Hippocampal formation (tissue), 2 donors: ENCODE measurements at regions not wholly inside any gene's neighbourhood (a gene's known extent, or its start where the extent isn't known, plus 50 kb on each side); places are given as distances from the start of the nearest gene placed in this dataset.

ENCODE experiments used
- DNase-seq, 2 donors: peaks; one replicate each; lab custom pipeline; 2025; lab: John Stamatoyannopoulos, UW

DNA sequence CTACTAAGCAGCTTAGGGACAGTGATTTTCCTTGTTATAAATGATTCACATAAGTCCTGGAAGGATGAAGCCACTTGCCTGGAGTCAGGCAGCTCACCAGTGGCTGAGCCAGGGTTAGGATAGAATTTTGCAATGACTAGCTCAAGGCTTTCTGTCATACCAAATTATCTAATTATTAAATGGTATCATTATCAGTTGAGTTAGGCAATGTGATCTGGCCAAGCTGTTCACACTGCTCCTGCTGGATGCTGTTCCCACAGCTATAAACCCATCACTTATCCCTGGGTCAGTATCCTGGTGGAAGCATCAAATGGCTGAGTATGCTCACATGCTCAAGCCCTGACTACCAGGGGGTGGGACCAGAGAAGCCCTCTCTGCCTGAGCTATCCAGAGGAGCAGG lies 235.2 kb downstream of the MTX2 start:
- DNase-seq, result no peak

DNA sequence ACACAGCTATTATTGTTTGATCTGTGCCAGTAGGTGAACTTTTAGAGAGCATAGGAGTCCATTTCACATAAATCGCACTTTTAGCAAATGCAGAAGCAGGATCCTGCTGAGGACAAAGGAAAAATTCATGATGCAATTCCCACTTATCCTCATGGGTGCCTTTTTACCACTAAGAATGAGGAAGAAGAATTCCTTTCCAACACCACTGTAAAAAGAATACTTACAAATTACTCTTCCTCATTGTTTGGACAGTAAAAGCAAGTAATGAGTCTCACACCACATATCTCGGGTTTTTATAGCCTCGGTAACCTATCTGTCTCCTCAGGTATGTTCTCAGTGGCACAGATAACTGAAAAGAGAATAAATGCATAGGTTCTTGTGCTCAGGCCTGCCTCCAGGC lies 238.5 kb downstream of the MTX2 start:
- no peak for DNase-seq

DNA sequence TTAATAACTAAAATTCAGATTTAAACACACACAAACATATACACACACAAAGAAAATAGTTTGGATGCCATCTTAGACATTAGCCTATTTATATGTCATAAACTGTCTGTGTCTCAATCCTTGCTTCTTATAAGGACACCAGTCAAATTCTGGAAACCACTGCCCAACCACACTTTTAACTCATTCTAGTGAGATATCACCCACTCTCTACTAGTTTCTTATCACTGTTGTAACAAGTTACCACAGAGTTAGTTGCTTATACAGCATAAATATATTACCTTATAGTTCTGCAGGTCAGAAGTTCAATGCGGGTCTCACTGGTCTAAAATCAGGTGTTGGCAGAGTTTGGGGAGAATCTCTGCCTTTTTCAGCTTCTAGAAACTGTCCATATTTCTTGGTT lies 239.1 kb downstream of the MTX2 start:
- DNase-seq, result no peak

DNA sequence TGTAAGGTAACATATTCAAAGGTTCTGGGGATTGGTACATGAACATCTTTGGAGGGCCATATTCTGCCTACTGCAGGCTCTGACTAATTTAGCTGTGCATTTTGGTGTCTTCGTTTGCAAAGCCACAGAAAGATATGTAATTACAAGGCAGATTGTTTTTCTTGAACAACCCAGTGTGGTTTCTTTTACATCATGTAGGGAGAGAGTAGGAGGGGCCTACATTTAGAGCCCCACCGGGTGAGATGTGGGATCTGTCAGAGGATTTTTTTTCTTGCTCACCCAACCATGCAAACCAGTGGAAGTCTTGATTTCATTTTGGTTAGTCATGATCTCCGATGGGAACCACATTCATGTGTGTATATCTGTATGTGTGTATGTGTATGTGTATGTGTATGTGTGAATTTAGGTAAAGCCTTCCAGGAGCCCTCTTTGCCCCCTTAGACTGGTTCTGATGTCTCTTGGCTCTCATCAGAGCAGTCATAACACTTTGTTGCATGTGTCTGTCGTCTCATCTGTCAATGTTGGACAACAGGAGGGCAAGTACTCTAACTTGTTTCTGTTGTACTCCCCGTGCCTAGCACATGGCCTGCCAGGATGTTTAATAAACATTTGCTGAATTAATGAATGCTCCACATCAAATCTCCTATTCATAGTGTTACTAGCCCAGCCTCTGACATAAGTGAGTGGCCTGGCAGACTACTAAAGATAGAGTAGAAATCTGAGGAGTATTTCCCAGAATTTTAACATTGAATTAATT lies 239.9 kb downstream of the MTX2 start:
- DNase-seq, result no peak

DNA sequence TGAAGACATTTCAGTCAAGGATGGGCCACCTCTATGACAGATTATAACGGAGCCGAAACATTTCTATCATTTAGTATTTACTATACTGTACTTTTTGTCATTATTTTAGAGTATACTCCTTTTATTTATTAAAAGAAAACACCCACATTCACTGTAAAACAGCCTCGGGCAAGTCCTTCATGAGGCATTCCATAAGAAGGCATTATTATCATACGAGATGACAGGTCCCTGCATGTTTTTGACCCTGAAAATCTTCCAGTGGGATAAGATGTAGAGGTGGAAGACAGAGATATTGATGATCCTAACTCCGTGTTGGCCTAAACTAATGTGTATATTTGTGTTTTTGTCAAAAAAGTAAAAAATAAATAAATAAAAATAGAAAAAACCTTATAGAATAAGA lies 245.0 kb downstream of the MTX2 start:
- DNase-seq, result no peak

DNA sequence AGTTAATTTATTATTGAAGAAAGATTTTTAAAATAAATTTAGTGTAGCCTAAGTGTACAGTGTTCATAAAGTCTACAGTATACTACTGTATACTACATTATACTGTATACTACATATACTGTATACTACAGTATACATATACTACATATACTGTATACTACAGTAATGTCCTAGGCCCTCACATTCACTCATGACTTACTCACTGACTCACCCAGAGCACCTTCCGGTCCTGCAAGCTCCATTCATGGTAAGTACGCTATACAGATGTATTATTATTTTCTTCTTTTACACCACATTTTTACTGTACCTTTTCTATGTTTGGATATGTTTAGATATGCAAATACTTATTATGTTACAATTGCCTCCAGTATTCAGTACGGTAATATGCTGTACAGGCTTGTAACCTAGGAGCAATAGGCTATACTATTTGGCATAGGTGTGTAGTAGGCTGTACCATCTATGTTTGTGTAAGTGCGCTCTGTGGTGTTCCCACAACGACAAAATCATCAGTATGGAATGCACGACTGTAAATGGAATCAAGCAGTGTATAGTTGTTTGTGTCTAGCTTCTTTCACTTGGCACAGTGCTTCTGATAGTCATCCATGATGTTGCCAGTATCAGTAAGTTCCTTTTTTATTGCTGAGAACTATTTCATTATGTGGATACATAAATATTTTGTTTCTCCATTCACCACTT lies 245.7 kb downstream of the MTX2 start:
- DNase-seq, result no peak

DNA sequence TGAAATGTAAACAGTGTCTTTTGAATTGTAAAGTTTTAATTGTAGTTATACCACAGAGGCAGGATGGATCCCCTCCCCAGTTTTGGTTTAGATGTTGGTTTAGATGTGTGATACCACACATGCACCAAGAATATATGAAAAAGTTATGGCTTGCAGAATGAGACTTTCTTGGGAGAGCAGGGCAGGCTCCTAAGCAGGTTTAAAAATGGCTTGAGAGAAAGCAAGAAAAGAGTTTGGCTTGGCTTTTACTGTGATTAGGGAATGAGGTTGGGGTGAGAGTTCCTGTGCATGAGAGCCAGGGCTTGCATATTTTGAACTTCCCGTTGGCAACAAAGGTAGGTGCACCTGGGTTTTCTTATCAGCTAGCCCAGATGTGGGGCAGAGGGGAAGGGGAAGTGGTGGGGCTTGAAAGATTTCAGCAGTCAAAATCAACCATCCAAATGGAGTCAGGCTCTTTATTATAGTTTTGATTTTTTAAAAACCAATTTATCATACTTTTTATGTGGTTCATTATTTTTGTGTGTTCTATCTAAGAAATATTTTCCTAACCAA lies 246.9 kb downstream of the MTX2 start:
- DNase-seq, result no peak

DNA sequence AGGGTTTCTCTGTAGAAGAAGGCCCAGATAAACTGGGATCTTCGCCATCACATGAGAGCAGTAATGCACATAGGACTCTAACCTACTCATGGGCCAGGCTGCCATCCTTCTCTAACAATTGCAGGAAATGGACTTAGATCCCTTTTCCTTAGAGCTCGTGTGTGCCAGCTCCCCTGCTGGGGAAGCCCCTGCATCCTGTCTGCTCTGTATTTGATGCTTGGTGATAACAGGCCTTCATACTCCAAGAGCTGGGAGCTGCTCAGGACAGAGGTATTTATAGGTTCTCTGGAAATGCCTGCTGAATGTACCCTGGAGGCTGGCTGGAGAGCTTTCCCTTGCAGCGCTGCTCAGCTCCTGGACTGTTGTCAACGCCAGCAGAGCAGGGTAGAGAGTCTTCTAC lies 249.6 kb downstream of the MTX2 start:
- no peak for DNase-seq

DNA sequence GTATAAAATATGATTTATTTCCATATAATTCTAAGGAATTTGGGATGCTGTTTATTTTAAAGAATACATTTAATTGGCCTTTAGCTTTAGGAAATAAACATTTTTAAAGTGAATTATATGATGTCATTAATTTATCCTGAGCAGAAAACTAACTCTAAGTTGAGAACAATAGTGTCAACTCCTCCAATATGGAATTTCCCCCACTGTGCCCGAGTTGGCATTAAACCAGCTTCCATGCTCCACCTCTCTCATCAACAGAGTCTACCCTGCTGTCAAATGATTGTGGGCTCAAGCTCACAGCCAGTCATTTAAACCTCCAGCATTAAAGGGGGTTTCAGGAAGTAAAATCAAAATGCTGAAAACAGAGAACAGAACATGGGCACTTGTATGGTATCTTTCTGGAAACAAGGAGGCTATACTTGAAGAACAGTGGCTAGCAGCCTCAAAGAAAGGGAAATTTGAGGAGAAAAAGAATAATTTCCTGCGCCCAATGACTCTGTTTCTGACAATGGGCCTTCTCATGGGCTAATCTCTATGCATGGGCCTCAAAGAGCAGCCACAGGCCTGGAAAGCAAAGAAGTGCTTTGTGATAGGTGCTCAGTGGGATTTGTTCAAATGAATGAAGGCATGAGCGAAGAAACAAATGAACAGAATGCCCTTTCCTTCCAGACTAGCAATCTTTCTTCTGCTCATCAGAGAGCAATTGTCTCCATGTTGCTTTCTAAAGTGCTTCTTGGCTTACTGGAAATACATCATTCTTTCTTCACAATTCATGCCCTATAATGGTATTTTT lies 252.8 kb downstream of the MTX2 start:
- DNase-seq, result no peak

DNA sequence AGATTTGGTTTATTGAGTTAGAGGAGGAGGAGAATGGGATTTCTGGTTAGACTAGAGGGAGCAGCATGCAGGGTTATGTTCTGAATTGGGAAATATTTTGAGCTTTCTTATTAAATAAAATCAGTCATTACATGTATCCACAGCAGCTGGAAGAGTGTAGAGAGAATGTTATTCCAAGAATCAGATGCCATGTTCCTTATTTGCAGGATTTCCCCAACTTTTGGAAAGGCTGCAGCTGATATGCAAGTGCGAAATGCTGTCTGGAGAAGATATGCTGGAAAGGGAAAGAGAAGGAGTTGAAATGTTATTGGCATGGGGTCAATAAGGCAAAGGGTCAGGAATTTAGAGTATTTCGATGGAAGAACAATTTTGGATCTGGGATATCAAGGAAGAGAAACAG lies 255.8 kb downstream of the MTX2 start:
- DNase-seq, result no peak

DNA sequence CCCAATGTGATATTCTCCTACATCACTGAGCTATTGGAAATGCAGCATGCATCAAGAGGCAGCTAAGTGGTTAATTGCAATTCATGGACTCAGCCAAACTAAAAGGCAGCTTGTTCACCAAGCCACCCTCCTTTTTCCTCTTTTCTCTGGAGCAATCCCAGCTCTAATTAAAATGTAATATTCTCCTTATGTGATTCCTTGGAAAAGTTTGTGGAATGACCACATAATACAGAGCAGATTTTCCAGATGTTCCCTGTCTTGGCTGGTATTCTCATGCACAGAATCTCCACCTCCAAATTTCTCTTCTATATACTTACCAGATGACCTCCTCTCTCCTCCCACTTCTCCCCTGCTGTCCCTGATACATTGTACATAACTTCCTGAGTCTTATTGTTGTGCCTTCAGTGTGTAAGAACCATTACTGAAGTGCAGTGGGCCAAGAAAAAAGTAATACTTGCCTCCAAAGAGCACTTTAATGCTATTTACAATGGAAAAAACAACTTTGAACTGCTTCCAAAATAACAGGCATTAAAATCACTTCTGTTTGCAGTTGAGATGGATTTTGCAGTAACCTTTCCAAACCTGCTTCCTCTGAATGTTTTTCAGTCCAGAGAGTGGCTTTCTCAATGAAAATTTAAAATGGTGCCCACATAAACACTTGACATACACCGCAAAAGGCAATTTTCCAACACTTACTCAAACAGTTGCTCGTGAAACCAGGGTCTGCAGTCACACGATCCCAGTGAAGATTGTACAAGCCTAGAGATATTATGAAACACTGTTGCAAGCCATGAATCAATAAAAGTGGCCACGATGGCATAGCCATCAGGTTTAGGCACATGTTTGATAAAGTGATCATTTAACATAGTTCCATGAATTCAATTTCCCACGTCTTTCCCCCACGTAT lies 258.0 kb downstream of the MTX2 start:
- no peak for DNase-seq

DNA sequence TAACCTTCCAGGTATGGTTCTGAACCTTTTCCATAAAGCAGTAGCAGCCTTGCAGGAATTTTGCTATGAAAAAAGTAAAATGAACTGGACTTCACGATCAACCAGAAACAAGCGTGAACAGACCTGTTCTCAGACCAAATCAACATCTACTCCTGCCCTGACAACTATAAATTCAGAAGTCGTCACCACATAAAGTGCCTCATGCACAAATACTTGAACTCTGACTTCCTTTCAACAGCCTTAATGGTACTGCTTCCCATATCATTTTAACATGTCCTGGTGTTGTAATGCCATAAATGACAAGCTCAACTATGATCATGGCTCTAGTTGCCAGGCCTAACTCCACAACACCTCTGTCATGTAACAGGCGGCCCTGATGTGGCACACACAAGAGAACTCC lies 262.4 kb downstream of the MTX2 start:
- DNase-seq, result no peak

DNA sequence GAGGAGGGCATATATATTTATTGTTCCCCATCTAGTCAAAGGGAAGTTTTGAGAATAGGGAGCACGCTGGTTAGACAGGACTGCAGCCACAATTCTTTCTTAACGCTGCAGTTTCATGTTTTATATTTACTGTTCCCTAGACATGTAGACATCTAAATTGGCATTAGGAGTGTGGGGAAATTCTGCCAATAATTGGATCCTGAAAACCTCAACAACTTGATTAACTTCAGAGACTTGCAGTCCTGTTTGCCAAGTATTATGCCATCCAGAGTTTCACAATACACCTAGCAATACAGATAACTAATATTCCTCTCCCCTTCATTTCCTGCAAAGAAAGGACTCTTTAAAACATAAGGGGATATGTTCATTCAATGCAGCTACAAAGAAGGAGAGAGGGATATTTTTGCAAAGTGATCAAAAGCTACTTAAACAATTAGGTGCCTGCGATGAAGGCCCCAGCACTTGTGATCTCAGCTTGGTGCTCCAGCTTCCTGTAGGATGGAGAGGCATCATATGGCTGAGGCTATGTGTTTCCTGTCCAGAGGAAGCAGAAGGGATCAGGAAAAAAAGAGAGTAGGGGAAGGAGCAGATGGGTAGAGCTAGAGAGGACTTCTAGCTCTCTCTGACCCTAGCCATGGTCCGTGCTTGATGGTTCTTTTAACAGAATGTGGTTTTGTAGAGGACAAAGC lies 264.4 kb downstream of the MTX2 start:
- no peak for DNase-seq

DNA sequence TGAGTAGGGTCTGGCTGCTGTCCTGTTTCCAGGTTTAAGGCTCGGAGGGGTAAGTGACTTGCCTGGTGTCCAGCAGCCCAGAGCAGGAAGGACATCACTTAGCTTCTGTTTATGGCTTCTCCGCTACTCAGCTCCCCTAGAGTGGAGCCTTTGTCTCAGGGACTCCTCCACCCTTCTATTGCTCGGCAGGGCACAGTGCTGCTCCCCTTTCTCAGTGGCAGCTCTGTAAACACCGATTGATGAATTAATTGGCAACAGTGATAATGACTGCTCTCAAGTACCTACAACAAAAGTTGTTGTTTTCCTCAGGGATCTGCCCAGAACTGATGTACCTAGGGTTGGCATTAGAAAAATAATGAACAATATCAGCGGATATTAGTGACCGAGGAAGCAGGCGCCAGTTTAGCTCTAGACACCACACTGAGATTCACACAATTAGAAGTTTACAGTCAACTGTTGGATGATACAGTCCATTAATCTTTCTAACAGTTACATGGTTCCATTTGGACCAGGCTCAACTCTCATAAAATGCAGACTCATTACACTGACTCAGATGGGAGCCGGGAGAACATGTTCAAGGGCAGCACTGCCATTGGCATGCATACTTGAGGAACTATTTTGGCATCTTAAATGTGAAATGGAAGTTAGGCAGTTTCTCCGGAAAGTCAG lies 265.7 kb downstream of the MTX2 start:
- no peak for DNase-seq

DNA sequence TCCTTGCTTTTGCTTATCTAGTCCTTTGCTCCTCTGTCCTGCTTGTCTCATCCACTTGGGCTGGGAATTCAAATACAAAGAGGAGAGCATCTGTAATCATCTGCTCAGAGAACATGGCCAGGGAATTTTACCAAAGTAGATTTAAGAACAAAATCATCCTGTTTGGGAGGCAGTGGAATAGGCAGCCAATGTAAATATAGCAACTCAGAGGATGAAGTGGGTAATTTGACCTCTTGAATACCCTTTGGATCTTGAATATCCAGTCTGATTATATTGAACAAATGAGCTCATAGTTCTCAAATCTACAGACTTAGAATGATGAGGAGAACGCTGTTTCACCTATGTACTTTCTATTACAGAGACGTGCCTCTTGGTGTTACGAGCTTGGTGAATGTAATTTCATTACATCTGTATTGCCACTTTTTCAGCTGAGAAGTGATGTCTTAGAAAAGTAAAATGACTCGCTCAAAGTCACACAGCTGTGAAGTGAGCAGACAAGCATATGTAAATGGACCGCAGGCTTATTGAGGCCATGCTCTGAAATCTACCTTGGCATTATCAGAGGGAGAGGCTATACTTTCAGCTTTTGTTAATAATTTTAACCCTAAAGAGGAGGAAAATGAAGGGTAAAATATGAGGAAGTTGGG lies 266.3 kb downstream of the MTX2 start:
- no peak for DNase-seq

DNA sequence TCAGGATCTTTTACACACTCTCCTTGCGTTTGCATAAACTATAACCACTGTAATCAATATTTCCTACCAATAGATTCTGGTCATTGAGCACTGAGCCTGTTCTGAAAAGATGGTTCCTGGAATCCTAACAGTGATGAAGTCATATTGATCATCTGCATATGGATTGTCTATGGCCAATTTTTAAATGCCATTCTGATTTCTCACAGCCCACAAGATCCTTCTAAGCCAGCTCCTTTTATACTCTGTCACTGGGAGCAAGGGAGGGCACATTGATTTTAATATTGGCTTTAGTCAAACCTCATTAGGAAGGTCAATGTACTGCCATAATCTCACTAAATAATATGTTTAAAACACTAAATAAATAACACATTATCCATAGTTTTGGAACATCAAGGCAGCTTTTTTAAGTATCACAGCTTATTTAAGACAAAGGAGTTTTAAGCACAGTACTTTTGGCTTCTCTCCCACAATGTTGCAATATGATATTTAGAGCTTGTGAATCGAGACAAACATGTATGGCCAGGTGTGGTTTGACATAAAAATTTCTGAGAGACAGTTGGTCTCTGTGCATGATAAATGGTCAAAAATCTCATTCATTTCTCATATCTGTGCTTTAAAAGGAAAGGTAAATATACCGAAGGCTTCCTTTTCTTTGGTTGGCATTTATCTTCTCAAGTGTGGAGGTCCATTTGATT lies 267.3 kb downstream of the MTX2 start:
- DNase-seq, result no peak

DNA sequence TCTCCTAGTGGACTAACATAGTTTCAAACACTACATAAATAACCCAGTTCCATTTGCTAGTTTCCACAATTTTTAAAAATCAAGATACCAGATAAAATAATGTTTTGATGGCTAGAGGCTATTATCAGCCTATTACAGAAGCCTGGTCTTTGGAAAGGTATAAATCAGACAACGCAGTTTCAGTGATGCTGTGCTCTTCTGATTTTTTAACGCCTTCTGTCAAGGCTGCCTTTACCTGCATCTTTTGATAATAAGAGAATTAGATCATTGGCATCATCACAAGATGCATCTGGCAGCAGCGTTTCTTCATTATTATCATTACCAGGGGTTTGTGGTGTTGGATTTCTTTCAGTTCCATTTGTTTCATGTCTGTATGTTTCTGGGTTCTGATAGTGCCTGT lies 268.7 kb downstream of the MTX2 start:
- no peak for DNase-seq

DNA sequence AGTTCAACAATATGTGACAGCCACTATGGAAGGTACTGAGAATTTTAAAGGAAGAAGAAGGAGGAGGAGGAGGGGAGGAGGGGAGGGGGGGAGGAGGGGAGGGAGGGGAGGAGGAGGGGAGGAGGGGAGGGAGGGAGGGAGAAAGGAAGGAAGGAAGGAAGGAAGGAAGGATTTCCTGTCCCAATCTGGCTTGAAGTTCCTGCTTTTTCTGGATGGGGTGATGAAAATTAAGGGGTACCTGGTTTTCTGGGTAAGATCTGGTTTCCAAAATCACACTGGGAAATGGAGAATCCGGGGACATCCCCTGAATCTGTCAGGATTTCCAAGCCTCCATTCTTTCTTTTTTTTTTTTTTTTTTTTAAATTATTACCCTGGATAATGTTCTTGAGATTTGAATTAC lies 271.8 kb downstream of the MTX2 start:
- no peak for DNase-seq

DNA sequence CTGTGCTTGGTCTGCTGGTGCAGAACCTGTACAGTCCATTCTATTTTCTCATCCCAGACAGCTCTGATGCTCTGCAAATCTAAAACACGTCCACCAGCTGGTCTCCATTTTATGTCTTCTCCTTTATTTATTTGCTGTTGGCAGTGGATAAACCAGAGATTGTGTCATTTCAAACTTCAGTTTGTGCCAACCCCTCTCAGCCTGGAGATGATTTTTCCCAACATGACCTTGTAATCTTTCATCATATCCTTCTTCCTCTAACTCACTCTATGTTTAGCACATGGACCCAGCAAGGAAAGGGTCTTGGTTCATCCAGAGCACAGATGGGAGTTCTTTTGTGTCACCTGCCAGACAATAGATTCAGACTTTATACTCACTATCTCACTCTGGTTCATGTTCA lies 273.2 kb downstream of the MTX2 start:
- no peak for DNase-seq
